HUES64 (cell line): ENCODE measurements at regions not wholly inside any gene's neighbourhood (a gene's known extent, or its start where the extent isn't known, plus 50 kb on each side); places are given as distances from the start of the nearest gene placed in this dataset.
"Not testable (repeated sequence)": the region's sequence is repeated elsewhere in the genome, so short reads cannot be mapped to it uniquely, and the experiment has no call there.

ENCODE experiments used
- H3K27ac ChIP-seq: 2 replicates; pipeline ENCODE4 v1.7.0; 2013; ENCODE audit warnings: low read depth, low read length, inconsistent platforms
- H3K27me3 ChIP-seq: 2 replicates; pipeline ENCODE4 v1.6.1; 2013; ENCODE audit warnings: mild to moderate bottlenecking, low read length; ENCODE audit not compliant: insufficient read depth
- H3K36me3 ChIP-seq: 2 replicates; pipeline ENCODE4 v1.6.1; 2013; ENCODE audit warnings: mild to moderate bottlenecking, low read length; ENCODE audit not compliant: insufficient read depth
- H3K4me1 ChIP-seq: 2 replicates; pipeline ENCODE4 v1.6.1; 2013; ENCODE audit warnings: mild to moderate bottlenecking, low read length, moderate library complexity; ENCODE audit not compliant: insufficient read depth
- H3K4me3 ChIP-seq: 2 replicates; pipeline ENCODE4 v1.5.1; 2013; ENCODE audit warnings: mild to moderate bottlenecking, low read length, moderate library complexity
- H3K9ac ChIP-seq: 2 replicates; pipeline ENCODE4 v1.6.1; 2013; ENCODE audit warnings: mild to moderate bottlenecking, low read depth, low read length
- H3K9me3 ChIP-seq: 2 replicates; pipeline ENCODE4 v1.6.1; 2013; ENCODE audit warnings: low read depth, low read length; ENCODE audit not compliant: insufficient read depth
- WGBS: fragments of 150-250, 120-280 bp; methylation state at CpG from one replicate; pipeline ENCODE4 v1.1.7; 2013; ENCODE audit warnings: missing lambda C conversion rate; 5-methylcytosine and 5-hydroxymethylcytosine counted together

GRCh38 chr2:2782007-2782406, 450.9 kb upstream of the MYT1L start:
- H3K36me3 ChIP-seq = no peaks in the 10 kb centered on the region
- H3K27me3 ChIP-seq = no peaks in the 10 kb centered on the region
- no peak overlapping the region for H3K9ac ChIP-seq
- no peak overlapping the region for H3K4me3 ChIP-seq
- H3K9me3 ChIP-seq = 0 out of 2 replicates have a peak, but pooled peaks cover 6% of the 10 kb centered on the region
- WGBS = 93% methylated on average over 8 of the region's 9 CpGs
- H3K4me1 ChIP-seq = peaks cover 3% of the 10 kb centered on the region
- no peak overlapping the region for H3K27ac ChIP-seq

DNA sequence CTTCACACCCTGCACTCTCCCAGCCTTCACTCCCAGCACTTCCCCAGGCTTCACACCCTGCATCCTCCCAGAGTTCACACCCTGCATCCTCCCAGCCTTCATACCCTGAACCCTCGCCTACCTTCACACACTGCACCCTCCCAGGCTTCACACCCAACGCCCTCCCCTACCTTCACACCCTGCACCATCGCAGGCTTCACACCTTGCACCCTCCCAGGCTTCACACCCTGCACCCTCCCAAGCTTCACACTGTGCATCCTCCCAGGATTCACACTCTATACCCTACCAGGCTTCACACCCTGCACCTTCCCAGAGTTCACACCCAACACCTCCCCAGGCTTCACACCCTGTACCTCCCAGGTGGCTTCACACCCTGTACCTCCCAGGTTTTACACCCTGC, 448.7 kb upstream of the MYT1L start:
- Histone ChIP-seq H3K27me3 (no peaks in the 10 kb centered on the region), H3K27ac (no peak overlapping the region), H3K4me3 (no peak overlapping the region), H3K9ac (no peak overlapping the region), H3K4me1 (no peaks in the 10 kb centered on the region), H3K9me3 (0 out of 2 replicates have a peak, but pooled peaks cover 6% of the 10 kb centered on the region), H3K36me3 (no peaks in the 10 kb centered on the region)
- WGBS = 71% methylated on average over 3 of the region's 3 CpGs

DNA sequence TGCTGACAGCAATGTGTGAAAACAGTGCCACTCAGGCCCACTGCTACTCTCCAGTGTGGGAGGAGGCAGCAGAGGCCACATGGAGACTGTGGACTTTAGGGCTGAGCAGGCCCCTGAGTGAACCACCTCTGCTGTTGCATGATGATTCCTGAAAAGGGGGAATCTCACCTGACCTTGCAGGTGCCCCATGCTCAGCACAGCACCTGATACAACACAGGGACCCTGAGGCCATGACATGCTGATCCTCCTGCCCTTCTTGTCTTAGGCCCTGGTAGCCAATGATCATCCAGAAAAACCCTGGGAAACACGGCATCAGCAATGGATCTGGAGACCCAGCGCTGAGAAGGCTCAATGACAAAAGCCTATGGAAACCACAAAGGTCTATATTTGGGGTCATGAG, 446.8 kb upstream of the MYT1L start:
- Histone ChIP-seq H3K36me3 (no peaks in the 10 kb centered on the region), H3K9ac (no peak overlapping the region), H3K27ac (no peak overlapping the region), H3K4me3 (no peak overlapping the region), H3K27me3 (no peaks in the 10 kb centered on the region), H3K4me1 (peaks cover 2% of the 10 kb centered on the region; the same call in 1 of the 2 replicates), H3K9me3 (0 out of 2 replicates have a peak, but pooled peaks cover 6% of the 10 kb centered on the region)
- 97% methylated on average over 2 of the region's 2 CpGs for WGBS

GRCh38 chr2:2777213-2777612, 446.1 kb upstream of the MYT1L start:
- H3K4me1 ChIP-seq = peaks cover 8% of the 10 kb centered on the region; the same call in 1 of the 2 replicates
- WGBS = 81% methylated on average over 2 of the region's 2 CpGs
- H3K4me3 ChIP-seq = no peak overlapping the region
- H3K27me3 ChIP-seq = no peaks in the 10 kb centered on the region
- H3K9me3 ChIP-seq = 0 out of 2 replicates have a peak, but pooled peaks cover 6% of the 10 kb centered on the region
- no peak overlapping the region for H3K9ac ChIP-seq
- H3K27ac ChIP-seq = no peak overlapping the region
- H3K36me3 ChIP-seq = no peaks in the 10 kb centered on the region

DNA sequence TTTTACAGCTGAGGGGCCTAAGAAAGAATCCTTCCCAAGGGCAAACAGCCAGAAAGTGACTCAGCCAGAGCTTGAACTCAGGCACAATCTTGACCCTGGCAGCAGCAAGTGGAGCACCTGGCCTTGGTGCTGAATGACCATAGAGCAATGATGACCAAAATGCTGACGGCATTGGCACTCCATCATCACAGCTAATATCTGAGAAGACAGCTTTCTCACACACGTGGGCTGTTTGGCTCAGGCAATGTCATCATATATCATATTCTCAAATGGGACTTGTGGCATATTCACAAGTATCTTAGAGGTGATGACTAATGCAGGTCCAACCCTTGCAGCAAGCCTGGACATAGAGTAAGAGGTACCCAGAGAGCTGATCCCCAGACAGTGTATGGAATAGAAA, 443.9 kb upstream of the MYT1L start:
- Histone ChIP-seq H3K9me3 (0 out of 2 replicates have a peak, but pooled peaks cover 6% of the 10 kb centered on the region), H3K4me1 (peaks cover 10% of the 10 kb centered on the region; the same call in 1 of the 2 replicates), H3K9ac (no peak overlapping the region), H3K4me3 (no peak overlapping the region), H3K27ac (no peak overlapping the region), H3K36me3 (no peaks in the 10 kb centered on the region), H3K27me3 (no peaks in the 10 kb centered on the region)
- 81% methylated on average over 2 of the region's 2 CpGs for WGBS

DNA sequence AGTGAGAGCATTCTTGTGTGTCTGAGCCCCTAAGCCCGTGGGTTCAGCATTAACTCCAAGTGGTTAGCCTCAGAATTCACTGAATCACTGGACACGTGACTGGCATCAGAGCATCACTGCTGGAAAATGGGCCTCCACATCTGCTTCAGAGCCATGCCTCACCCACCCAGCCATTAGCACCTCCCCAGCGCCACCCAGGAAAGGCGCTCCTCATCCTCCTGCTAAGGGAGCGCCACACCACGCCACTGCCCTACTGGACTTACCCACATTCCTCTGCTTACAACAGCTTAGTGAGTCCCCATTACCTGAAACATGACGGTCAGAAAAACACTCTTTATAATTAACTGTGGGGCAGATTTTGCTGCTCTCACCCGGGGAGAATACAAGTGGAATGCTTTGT, 442.6 kb upstream of the MYT1L start:
- Histone ChIP-seq H3K9me3 (no peaks in the 10 kb centered on the region), H3K4me3 (no peak overlapping the region), H3K27me3 (no peaks in the 10 kb centered on the region), H3K9ac (no peak overlapping the region), H3K4me1 (peaks cover 10% of the 10 kb centered on the region; the same call in 1 of the 2 replicates), H3K36me3 (no peaks in the 10 kb centered on the region), H3K27ac (no peak overlapping the region)
- 97% methylated on average over 8 of the region's 8 CpGs for WGBS

DNA sequence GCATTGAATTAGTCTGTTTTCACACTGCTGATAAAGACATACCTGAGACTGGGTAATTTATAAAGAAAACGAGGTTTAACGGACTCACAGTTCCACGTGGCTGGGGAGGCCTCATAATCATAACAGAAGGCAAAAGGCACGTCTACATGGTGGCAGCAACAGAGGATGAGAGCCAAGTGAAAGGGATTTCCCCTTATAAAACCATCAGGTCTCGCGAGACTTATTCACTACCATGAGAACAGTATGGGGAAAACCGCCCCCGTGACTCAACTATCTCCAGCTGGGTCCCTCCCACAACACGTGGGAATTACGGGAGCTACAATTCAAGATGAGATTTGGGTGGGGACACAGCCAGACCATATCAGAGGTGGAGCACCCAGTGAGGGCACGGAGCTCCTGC, 442.0 kb upstream of the MYT1L start:
- not testable (repeated sequence) for H3K4me3 ChIP-seq, H3K36me3 ChIP-seq, H3K27ac ChIP-seq, H3K9ac ChIP-seq, H3K27me3 ChIP-seq, H3K9me3 ChIP-seq
- peaks cover 10% of the 10 kb centered on the region; the same call in 1 of the 2 replicates for H3K4me1 ChIP-seq
- 87% methylated on average over 11 of the region's 11 CpGs for WGBS

DNA sequence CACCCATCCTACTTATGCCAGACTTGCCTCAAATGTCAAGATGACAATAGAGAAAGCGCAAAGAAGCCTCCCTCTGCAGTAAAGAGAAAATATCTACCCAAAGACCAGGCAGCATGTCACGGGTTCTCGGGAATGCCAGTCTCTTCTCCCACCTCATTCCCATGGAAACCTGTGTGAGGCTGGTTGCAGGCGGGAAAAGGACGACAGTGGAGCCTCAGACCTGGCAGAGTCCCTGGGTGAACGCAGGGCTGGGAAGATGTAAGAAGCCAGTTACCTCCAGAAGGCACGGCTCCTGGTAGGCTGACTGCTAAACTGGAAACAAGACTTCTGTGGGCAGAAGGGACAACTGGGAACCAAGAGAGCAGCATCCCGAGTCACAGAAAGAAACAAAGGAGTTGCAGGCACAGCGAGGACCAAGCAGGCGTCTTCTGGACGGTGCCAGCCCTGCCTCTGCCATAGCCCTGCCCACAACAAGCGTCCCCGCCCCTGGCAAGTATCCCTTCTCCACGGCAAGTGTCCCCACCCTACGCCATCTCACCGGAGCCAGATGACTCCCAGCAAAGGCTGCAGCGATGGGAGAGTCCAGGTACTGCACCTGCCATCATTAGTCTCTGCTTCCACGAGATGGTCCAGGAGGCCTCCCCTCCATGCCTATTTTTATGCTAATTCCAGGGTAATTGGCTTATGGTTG, 440.8 kb upstream of the MYT1L start:
- Histone ChIP-seq H3K36me3 (no peaks in the 10 kb centered on the region), H3K4me3 (no peak overlapping the region), H3K9ac (no peak overlapping the region), H3K4me1 (peaks cover 10% of the 10 kb centered on the region; the same call in 1 of the 2 replicates), H3K27ac (no peak overlapping the region), H3K27me3 (no peaks in the 10 kb centered on the region), H3K9me3 (no peaks in the 10 kb centered on the region)
- 82% methylated on average over 18 of the region's 18 CpGs for WGBS

- H3K9ac ChIP-seq = no peak overlapping the region
- WGBS = 94% methylated on average over 28 of the region's 28 CpGs
- H3K36me3 ChIP-seq = no peaks in the 10 kb centered on the region
- H3K9me3 ChIP-seq = no peaks in the 10 kb centered on the region
- H3K4me1 ChIP-seq = peaks cover 10% of the 10 kb centered on the region; the same call in 1 of the 2 replicates
- no peak overlapping the region for H3K4me3 ChIP-seq
- H3K27me3 ChIP-seq = no peaks in the 10 kb centered on the region
- H3K27ac ChIP-seq = no peak overlapping the region
Observed at GRCh38 chr2:2769481-2770431, 438.7 kb upstream of the MYT1L start.

DNA sequence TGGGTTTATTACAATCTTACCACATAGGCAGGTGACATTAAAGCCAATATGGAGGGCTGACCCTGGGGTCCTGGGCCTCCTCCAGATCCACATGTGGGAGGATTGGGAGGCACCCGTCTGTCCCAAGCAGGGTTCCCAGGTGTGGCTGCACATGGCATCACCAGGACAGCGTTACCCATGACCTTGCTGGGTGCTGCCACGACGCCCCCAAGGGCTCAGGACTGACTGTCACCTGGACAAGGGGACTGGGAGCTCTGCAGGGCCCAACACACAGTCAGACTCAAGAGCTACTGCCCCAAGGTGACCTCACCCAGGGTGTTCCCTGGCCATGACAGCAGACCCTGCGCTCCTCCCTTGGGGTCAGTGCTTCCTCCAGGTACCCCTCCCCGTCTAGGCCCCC, 437.4 kb upstream of the MYT1L start:
- H3K36me3 ChIP-seq = no peaks in the 10 kb centered on the region
- H3K27me3 ChIP-seq = no peaks in the 10 kb centered on the region
- no peak overlapping the region for H3K9ac ChIP-seq
- H3K4me1 ChIP-seq = peaks cover 10% of the 10 kb centered on the region; the same call in 1 of the 2 replicates
- no peak overlapping the region for H3K4me3 ChIP-seq
- no peak overlapping the region for H3K27ac ChIP-seq
- WGBS = 93% methylated on average over 5 of the region's 6 CpGs
- no peaks in the 10 kb centered on the region for H3K9me3 ChIP-seq

GRCh38 chr2:2767837-2768236, 436.8 kb upstream of the MYT1L start:
- Histone ChIP-seq H3K27ac (no peak overlapping the region), H3K36me3 (no peaks in the 10 kb centered on the region), H3K27me3 (no peaks in the 10 kb centered on the region), H3K4me1 (peaks cover 8% of the 10 kb centered on the region; the same call in 1 of the 2 replicates), H3K9me3 (no peaks in the 10 kb centered on the region), H3K9ac (no peak overlapping the region), H3K4me3 (no peak overlapping the region)
- 76% methylated on average over 9 of the region's 9 CpGs for WGBS
